ENCODE measurements at regions not wholly inside any gene's neighbourhood (a gene's known extent, or its start where the extent isn't known, plus 50 kb on each side); places are given as distances from the start of the nearest gene placed in this dataset.
A peak's percentile ranks its signal among the peaks of the same experiment; 100 is the strongest.
"Not testable (repeated sequence)": the region's sequence is repeated elsewhere in the genome, so short reads cannot be mapped to it uniquely, and the experiment has no call there.

DNA sequence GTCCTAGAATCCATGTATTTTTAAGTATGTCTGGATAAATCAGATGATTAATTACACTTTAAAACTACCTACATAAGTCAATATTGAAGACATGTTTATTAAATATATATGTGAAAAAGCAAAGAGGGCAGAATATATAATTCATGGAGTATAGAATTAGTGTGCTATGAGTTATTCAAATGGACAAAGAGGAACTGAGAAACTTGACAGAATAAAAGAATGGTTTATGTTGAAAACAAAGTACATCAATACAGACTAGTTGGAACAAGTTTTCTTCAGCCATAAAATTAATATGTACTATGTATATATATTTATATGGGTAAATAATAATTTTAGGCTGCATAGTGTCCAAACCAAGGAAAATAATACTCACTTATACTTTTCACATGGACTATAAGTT lies 173.5 kb downstream of the NPFFR2 start:
- no peak for DNase-seq

GRCh38 chr4:72205831-72206230 lies 174.0 kb downstream of the NPFFR2 start:
- DNase-seq = peak; percentile 49

GRCh38 chr4:72207196-72207595 lies 175.4 kb downstream of the NPFFR2 start:
- no peak for DNase-seq

DNA sequence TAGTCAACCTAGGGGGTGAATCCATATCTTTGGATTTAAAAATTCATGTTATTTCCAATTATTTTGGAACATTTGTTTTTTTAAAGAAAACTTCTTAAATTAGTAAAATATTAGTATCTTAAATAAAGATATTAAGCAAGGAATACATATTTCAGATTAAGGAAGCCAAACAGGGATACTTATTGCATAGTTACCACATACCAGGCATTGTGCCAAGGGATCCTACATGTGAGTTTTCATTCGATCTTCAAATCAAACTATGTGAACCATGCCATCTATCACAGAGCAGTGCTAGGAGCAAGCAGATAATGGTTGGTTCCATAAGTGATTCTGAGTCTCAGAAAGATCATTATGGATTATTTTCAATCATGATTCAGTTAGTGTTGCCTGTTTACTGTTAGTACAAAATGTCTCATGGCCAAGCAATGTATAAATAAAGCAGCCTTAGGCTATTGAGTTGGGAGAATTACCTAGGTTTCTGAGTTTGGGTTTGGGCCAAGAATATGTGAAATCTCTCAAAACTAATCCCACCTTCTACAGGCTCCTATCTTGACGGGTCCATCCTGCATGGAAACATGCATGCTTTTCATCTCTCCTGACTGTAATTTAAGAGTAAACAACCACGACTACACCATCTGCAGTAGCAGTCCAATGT lies 176.7 kb downstream of the NPFFR2 start:
- DNase-seq = no peak

DNA sequence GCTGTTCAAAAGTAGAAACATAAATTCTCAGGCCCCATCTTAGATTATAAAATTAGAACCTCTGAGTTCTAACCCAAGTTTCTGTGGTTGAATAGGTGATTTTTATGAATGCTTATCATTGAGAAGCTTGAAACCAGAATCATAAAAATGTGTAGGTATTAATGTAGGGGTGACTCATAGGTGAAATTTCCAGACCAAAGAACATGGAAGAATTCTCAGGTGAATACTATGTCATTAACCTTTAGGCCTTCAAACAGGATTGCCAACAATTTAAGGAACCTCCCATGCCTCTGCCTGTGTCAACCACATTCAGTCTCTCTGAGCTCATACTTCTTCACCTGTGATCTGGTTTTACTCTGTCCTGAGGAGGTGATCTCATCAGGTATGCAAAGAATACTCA lies 177.8 kb downstream of the NPFFR2 start:
- DNase-seq = peak; percentile 87

DNA sequence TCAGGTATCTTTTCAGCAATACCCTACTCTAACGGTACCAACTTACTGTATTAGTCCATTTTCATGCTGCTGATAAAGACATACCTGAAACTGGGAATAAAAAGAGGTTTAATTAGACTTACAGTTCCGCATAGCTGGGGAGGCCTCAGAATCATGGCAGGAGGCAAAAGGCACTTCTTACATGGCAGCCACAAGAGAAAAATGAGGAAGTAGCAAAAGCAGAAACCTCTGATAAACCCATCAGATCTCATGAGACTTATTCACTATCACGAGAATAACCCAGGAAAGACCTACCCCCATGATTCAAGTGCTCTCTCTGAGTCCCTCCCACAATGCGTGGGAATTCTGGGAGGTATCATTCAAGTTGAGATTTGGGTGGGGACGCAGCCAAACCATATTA lies 182.0 kb downstream of the NPFFR2 start:
- not testable (repeated sequence) for DNase-seq

- peak; percentile 45 for DNase-seq
Measured at GRCh38 chr4:72215198-72215597, 183.4 kb downstream of the NPFFR2 start.

DNA sequence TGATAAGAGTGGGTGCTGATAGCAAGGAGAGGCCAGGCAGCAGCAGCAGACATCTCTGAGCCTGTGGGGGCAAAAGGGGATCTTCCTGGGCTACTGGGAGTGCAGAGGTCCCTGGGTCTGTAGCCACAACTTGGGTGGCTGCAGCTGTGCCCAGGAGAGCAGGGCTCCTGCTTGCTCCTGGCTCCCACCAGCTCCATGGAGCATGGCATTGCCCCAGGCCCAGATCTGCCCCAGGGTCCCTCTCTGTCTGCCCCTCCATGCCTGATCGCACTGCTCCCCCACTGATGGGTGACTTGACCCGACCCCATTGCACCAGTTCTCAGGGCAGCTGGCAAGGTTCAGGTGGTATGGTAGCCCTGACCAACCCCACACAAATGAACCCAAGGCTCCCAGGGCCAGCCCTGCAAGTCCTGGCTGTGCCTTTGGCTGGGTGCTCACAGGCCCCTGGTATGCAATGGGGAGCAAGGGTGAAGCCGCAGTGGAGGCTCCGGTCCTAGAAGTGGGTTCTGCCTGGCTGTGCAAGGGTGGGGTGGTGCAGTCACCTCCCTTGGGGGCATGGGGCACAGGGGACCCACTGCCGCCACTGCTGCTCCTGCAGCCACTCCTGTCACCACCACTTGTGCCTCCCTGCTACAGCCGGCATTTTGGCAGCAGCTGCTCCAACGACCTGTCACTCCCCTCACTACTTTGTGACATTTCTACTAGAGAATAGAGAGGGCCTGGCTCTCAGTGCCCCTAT lies 184.9 kb downstream of the NPFFR2 start:
- no peak for DNase-seq

DNA sequence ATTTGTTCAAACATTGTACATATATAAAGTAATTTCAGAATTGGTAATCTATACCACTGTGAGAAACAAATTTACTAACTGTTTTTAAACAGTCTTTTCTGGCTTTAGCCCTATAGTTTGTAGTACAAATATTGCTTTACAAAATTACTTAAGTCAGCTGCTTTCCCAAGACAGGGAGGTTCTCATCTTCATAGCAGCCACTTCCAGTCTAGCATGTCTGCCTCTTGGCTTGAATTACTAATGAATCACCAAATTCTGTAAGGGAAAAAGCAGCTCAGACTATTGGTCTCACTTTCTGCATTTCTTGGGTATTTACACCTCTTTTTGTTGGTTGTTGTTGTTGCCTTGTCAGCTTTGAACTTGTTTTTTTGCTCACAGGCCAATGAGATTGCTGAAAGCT lies 187.2 kb downstream of the NPFFR2 start:
- no peak for DNase-seq
